Right atrium auricular region (tissue), 2 donors: ENCODE measurements at regions not wholly inside any gene's neighbourhood (a gene's known extent, or its start where the extent isn't known, plus 50 kb on each side); places are given as distances from the start of the nearest gene placed in this dataset.

ENCODE experiments used
- DNase-seq: peaks from one replicate; pipeline ENCODE4 v3.0.0-alpha.2; 2019; ENCODE audit warnings: low spot score
- H3K27ac ChIP-seq, 2 donors: fragments of 200-600 bp; sonication (generic); 1 replicate in 1 of 2; 2 replicates in 1 of 2; pipeline ENCODE4 v1.5.1; 2016 to 2019
- H3K27me3 ChIP-seq, 2 donors: fragments of 200-600 bp; sonication (generic); one replicate each; pipeline versions ENCODE4 v1.5.1 to v1.6.0; 2017 to 2019
- H3K36me3 ChIP-seq: fragments of 200-600 bp; sonication (generic); one replicate; pipeline ENCODE4 v1.5.1; 2016
- H3K4me1 ChIP-seq, 2 donors: fragments of 200-600 bp; sonication (generic); one replicate each; pipeline versions ENCODE4 v1.5.1 to v1.6.0; 2017 to 2019
- H3K4me3 ChIP-seq, 2 donors: fragments of 200-600 bp; sonication (generic); 1 replicate in 1 of 2; 2 replicates in 1 of 2; pipeline ENCODE4 v1.5.1; 2017 to 2019; ENCODE audit warnings: mild to moderate bottlenecking in 1 of 2, moderate library complexity in 1 of 2
- H3K9me3 ChIP-seq, 2 donors: fragments of 200-600 bp; sonication (generic); one replicate each; pipeline ENCODE4 v1.5.1; 2019
- TF ChIP-seq, protein P1 (sequence below), 2 donors: fragments of 200-600 bp; sonication (generic); IDR thresholded peaks; one replicate each; pipeline ENCODE4 v1.5.1; 2019; ENCODE audit warnings: antibody characterized with exemption in 2 of 2

DNA sequence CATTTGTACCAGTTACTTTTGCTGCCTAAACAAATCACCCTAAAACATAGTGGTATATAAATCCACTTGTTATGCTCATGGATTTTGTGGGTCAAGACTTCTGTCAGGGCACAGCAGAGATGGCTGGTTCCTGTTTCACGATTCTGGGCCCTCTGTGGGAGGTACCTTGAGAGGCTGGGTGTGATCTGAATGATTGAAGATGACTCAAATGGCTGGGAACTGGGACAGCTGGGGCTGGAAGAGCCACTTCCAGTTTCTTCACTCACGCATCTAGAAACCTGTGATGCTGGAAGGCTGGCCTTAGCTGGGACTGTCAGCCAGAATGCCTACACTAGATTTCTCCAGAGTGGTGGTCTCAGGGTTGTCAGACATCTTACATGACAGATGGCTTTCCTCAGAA lies 88.1 kb downstream of the KIF4B start:
- TF ChIP-seq, protein P1, sequence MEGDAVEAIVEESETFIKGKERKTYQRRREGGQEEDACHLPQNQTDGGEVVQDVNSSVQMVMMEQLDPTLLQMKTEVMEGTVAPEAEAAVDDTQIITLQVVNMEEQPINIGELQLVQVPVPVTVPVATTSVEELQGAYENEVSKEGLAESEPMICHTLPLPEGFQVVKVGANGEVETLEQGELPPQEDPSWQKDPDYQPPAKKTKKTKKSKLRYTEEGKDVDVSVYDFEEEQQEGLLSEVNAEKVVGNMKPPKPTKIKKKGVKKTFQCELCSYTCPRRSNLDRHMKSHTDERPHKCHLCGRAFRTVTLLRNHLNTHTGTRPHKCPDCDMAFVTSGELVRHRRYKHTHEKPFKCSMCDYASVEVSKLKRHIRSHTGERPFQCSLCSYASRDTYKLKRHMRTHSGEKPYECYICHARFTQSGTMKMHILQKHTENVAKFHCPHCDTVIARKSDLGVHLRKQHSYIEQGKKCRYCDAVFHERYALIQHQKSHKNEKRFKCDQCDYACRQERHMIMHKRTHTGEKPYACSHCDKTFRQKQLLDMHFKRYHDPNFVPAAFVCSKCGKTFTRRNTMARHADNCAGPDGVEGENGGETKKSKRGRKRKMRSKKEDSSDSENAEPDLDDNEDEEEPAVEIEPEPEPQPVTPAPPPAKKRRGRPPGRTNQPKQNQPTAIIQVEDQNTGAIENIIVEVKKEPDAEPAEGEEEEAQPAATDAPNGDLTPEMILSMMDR (IDR thresholded peaks at IDR 0.05) = no peak
- no peaks in the 10 kb centered on the region for H3K9me3 ChIP-seq

DNA sequence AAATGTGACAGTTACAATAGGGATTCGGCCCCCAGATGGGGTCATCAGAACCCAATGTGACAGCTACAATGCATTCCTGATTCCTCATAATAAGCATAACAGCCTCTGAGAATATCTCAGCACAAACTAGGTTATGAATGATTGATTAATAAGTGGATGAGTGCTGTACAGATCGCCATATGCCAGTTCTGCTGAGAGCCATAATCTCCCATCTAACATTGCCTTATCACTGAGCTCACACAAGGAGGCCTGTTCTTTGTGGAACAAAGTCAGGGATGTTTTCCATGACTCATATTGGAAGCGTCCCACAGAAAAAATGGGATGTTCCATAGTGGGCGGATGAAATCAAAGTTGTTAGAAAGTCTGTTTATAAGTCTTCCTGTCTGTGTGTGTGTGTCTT lies 89.6 kb downstream of the KIF4B start:
- Histone ChIP-seq H3K36me3 (no peaks in the 10 kb centered on the region), H3K4me3 (no peak overlapping the region), H3K27me3 (no peaks in the 10 kb centered on the region), H3K4me1 (no peaks in the 10 kb centered on the region), H3K9me3 (no peaks in the 10 kb centered on the region), H3K27ac (no peak overlapping the region)
- TF ChIP-seq, protein P1 (IDR thresholded peaks at IDR 0.05) = no peak
- DNase-seq = no peak

More for the DNA sequence above, 88.1 kb downstream of the KIF4B start:
- H3K27me3 ChIP-seq = no peaks in the 10 kb centered on the region
- no peaks in the 10 kb centered on the region for H3K4me1 ChIP-seq
- DNase-seq = no peak
- H3K36me3 ChIP-seq = no peaks in the 10 kb centered on the region
- no peak overlapping the region for H3K4me3 ChIP-seq
- no peak overlapping the region for H3K27ac ChIP-seq

DNA sequence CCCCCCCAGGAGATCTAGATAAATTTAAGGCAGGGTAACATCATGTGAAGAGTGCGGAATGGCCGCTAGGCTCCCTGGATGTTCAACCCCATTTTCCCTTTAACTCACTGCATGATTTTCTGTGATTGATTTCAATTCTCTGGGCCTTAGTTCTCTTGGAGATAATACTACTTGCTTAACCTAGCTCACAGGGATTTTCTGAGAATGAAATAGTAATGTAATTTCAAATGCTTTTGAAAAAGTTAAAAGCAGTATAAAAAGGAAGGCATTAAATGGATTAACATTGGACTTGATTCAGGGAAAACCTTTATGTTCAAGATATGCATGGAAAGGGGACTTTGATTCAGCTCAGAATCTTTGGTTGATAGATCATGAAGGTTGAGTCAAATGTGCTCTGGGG lies 90.9 kb downstream of the KIF4B start:
- no peak overlapping the region for H3K27ac ChIP-seq
- no peaks in the 10 kb centered on the region for H3K9me3 ChIP-seq
- TF ChIP-seq, protein P1 (IDR thresholded peaks at IDR 0.05) = no peak

DNA sequence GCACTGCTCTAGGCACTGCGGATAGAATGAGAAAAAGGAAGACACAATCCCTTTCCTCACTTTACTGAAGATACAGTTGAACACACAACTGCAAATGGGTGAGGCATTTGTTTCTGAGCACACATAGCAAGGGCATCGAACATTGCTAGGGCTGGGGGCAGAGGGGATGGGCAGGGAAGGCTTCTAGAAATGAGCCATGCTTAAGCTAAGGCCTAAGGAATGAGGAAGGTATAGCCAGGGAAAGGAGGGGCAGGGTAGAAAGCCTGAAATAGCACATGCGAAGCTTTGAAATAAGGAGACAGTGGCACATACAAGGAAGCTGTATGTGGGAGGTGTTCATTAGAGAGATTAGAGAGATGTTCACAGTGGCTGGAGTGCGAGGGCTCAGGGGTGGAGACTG lies 92.7 kb downstream of the KIF4B start:
- DNase-seq = no peak
- Histone ChIP-seq H3K4me3 (no peak overlapping the region), H3K36me3 (no peaks in the 10 kb centered on the region), H3K4me1 (no peaks in the 10 kb centered on the region), H3K27ac (no peak overlapping the region), H3K27me3 (no peaks in the 10 kb centered on the region), H3K9me3 (no peaks in the 10 kb centered on the region)
- TF ChIP-seq, protein P1 (IDR thresholded peaks at IDR 0.05) = no peak

More for the DNA sequence above, 90.9 kb downstream of the KIF4B start:
- H3K36me3 ChIP-seq = no peaks in the 10 kb centered on the region
- no peak for DNase-seq
- H3K4me3 ChIP-seq = no peak overlapping the region
- H3K27me3 ChIP-seq = no peaks in the 10 kb centered on the region
- no peaks in the 10 kb centered on the region for H3K4me1 ChIP-seq

DNA sequence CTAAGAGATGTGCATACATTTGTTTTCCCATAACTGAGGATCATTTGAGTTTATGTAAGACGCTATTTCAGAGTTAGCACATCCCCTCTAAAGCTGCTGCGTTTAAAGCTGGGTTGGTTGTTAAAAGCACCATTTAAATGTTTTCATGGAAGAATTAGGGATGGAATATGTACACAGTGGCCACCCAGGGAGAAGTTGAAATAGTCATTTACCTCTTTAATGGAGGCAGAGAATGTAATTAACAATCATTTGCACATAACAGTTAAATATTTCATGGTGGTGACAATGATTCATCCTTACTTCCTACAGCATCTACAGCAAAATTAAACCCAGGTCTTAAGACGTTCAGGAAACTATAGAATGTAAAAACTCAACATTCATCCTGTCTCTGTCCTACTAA lies 100.3 kb downstream of the KIF4B start:
- no peaks in the 10 kb centered on the region for H3K4me1 ChIP-seq
- H3K36me3 ChIP-seq = no peaks in the 10 kb centered on the region

DNA sequence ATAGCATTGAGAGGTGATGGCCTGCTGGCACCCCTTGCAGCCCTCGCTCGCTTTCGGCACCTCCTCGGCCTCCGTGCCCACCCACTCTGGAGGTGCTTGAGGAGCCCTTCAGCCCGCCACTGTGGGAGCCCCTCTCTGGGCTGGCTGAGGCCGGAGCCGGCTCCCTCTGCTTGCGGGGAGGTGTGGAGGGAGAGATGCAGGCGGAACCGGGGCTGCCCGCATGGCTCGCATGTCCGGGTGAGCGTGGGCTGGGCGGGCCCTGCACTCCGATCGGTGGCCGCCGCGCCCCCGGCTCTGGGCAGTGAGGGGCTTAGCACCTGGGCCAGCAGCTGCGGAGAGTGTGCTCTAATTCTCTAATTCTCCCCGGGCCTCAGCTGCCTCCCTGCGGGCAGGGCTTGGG lies 101.1 kb downstream of the KIF4B start:
- Histone ChIP-seq H3K9me3 (no peaks in the 10 kb centered on the region), H3K4me3 (no peak overlapping the region), H3K4me1 (no peaks in the 10 kb centered on the region), H3K36me3 (no peaks in the 10 kb centered on the region), H3K27me3 (no peaks in the 10 kb centered on the region), H3K27ac (no peak overlapping the region)
- no peak for DNase-seq
- TF ChIP-seq, protein P1 (IDR thresholded peaks at IDR 0.05) = no peak

More for the DNA sequence above, 100.3 kb downstream of the KIF4B start:
- Histone ChIP-seq H3K27me3 (no peaks in the 10 kb centered on the region), H3K4me3 (no peak overlapping the region), H3K9me3 (no peaks in the 10 kb centered on the region), H3K27ac (no peak overlapping the region)
- TF ChIP-seq, protein P1 (IDR thresholded peaks at IDR 0.05) = no peak
- DNase-seq = no peak
